IMR-90 (cell line): ENCODE measurements at regions not wholly inside any gene's neighbourhood (a gene's known extent, or its start where the extent isn't known, plus 50 kb on each side); places are given as distances from the start of the nearest gene placed in this dataset.

Experiments used
- ATAC-seq: fragments of 200-7000 bp; cut with Tn5 transposase; 2 replicates; pipeline ENCODE4 v1.9.1; 2020; ENCODE audit warnings: low read depth, mild to moderate bottlenecking, moderate library complexity
- BruUV-seq: library from RNA; stranded (reverse); fragments of 400-500 nt; replicated peaks from 2 replicates; lab custom pipeline; 2021; lab: Mats Ljungman, UMichigan
- CTCF ChIA-PET: fragments of 300-600 bp; formaldehyde crosslinking; extraction: SDS; loops from one replicate; lab custom pipeline; 2021; ENCODE audit warnings: antibody characterized with exemption; lab: Yijun Ruan, JAX
- POLR2A ChIA-PET: fragments of 300-600 bp; sonication (Branson Sonifier 250); formaldehyde crosslinking; loops from one replicate; lab custom pipeline; 2022; ENCODE audit warnings: antibody characterized with exemption; ENCODE audit not compliant: unreplicated experiment; lab: Charles Lee
- DNase-seq: peaks from one replicate; pipeline ENCODE4 v3.0.0; 2013
- H2AFZ ChIP-seq: replicated peaks from 2 replicates; pipeline ENCODE3; 2013; ENCODE audit warnings: low read length, mild to moderate bottlenecking; ENCODE audit not compliant: poor library complexity
- H2AK5ac ChIP-seq: 2 replicates; pipeline ENCODE4 v1.6.1; 2013; ENCODE audit warnings: low read depth, low read length, inconsistent platforms
- H2AK9ac ChIP-seq: replicated peaks from 2 replicates; pipeline ENCODE3; 2013; ENCODE audit warnings: mild to moderate bottlenecking, low read depth, low read length, moderate library complexity; ENCODE audit not compliant: poor library complexity
- H2BK120ac ChIP-seq: 2 replicates; pipeline ENCODE4 v1.6.1; 2013; ENCODE audit warnings: low read depth, low read length, inconsistent platforms
- H2BK15ac ChIP-seq: 3 replicates; pipeline ENCODE4 v1.6.1; 2013; ENCODE audit warnings: low read depth, low read length, inconsistent platforms
- H2BK20ac ChIP-seq: 2 replicates; pipeline ENCODE4 v1.6.1; 2013; ENCODE audit warnings: low read depth, mild to moderate bottlenecking, inconsistent platforms, low read length, moderate library complexity
- H2BK5ac ChIP-seq: 2 replicates; pipeline ENCODE4 v1.6.1; 2013; ENCODE audit warnings: mild to moderate bottlenecking, low read depth, low read length, inconsistent platforms; ENCODE audit not compliant: poor library complexity, severe bottlenecking
- H3K14ac ChIP-seq: replicated peaks from 2 replicates; pipeline ENCODE4 v1.6.1; 2013; ENCODE audit warnings: low read depth, low read length, inconsistent platforms
- H3K18ac ChIP-seq: 2 replicates; pipeline ENCODE4 v1.6.1; 2013; ENCODE audit warnings: low read depth, low read length, control low read depth
- H3K23ac ChIP-seq: 2 replicates; pipeline ENCODE4 v1.6.1; 2013; ENCODE audit warnings: low read depth, low read length, inconsistent platforms
- H3K27ac ChIP-seq: 2 replicates; pipeline ENCODE4 v1.5.1; 2013; ENCODE audit warnings: mild to moderate bottlenecking, control low read depth, low read length; ENCODE audit not compliant: insufficient read depth
- H3K27me3 ChIP-seq: 2 replicates; pipeline ENCODE4 v1.6.1; 2013; ENCODE audit warnings: low read length; ENCODE audit not compliant: control insufficient read depth, insufficient read depth
- H3K36me3 ChIP-seq: 2 replicates; pipeline ENCODE4 v1.6.1; 2013; ENCODE audit warnings: low read length, mixed read lengths; ENCODE audit not compliant: control insufficient read depth, insufficient read depth
- H3K4ac ChIP-seq: 2 replicates; pipeline ENCODE4 v1.6.1; 2013; ENCODE audit warnings: low read depth, low read length, inconsistent platforms
- H3K4me1 ChIP-seq: 2 replicates; pipeline ENCODE4 v1.6.1; 2013; ENCODE audit warnings: low read length, mixed read lengths; ENCODE audit not compliant: control insufficient read depth, insufficient read depth
- H3K4me2 ChIP-seq: 2 replicates; pipeline ENCODE4 v1.6.1; 2013; ENCODE audit warnings: low read depth, mild to moderate bottlenecking, control low read depth, low read length, moderate library complexity
- H3K4me3 ChIP-seq: 2 replicates; pipeline ENCODE4 v1.5.1; 2013; ENCODE audit warnings: low read depth, mild to moderate bottlenecking, control low read depth, low read length, moderate library complexity; ENCODE audit not compliant: insufficient read depth
- H3K56ac ChIP-seq: 2 replicates; pipeline ENCODE4 v1.6.1; 2013; ENCODE audit warnings: low read length, inconsistent platforms; ENCODE audit not compliant: insufficient read depth; ENCODE audit errors: extremely low read depth
- H3K79me1 ChIP-seq, 2 experiments: 2 replicates each; pipeline ENCODE4 v1.6.1; 2013; ENCODE audit warnings: low read length in 2 of 2, inconsistent platforms in 1 of 2, low read depth in 1 of 2
- H3K9ac ChIP-seq: 2 replicates; pipeline ENCODE4 v1.6.1; 2013; ENCODE audit warnings: low read depth, low read length, control low read depth
- H3K9me1 ChIP-seq: 2 replicates; pipeline ENCODE4 v1.6.1; 2013; ENCODE audit warnings: low read length, inconsistent platforms; ENCODE audit not compliant: insufficient read depth
- H3K9me3 ChIP-seq: 2 replicates; pipeline ENCODE4 v1.6.1; 2013; ENCODE audit warnings: low read length; ENCODE audit not compliant: control insufficient read depth, insufficient read depth
- H4K20me1 ChIP-seq: 2 replicates; pipeline ENCODE4 v1.6.1; 2013; ENCODE audit warnings: low read length, inconsistent platforms; ENCODE audit not compliant: insufficient read depth
- H4K5ac ChIP-seq: 2 replicates; pipeline ENCODE4 v1.6.1; 2013; ENCODE audit warnings: mild to moderate bottlenecking, low read depth, low read length, control low read depth
- H4K8ac ChIP-seq, 2 experiments: 2 replicates each; pipeline ENCODE4 v1.6.1; 2013; ENCODE audit warnings: low read depth in 2 of 2, low read length in 2 of 2, control low read depth in 1 of 2, inconsistent platforms in 1 of 2
- H4K91ac ChIP-seq: 2 replicates; pipeline ENCODE4 v1.6.1; 2013; ENCODE audit warnings: low read depth, low read length, inconsistent platforms; ENCODE audit not compliant: insufficient read depth
- BHLHE40 ChIP-seq: fragments of 150-350 bp; IDR thresholded peaks from 2 replicates; pipeline ENCODE4 v1.6.1; 2016; ENCODE audit warnings: mild to moderate bottlenecking, low read depth, low read length
- CHD1 ChIP-seq: IDR thresholded peaks from 2 replicates; pipeline ENCODE4 v1.6.1; 2012; ENCODE audit warnings: low read depth, low read length, improper control_type of control experiment
- CTCF ChIP-seq: conservative IDR thresholded peaks from 2 replicates; pipeline ENCODE4 v1.5.1; 2012; ENCODE audit warnings: mild to moderate bottlenecking, low read depth, low read length, improper control_type of control experiment
- FOS ChIP-seq: fragments of 150-350 bp; IDR thresholded peaks from 2 replicates; pipeline ENCODE4 v1.6.1; 2016; ENCODE audit warnings: low read depth, low read length
- MAZ ChIP-seq: IDR thresholded peaks from 2 replicates; pipeline ENCODE4 v1.6.1; 2012; ENCODE audit warnings: low read depth, mild to moderate bottlenecking, low read length, improper control_type of control experiment, moderate library complexity, borderline replicate concordance
- MXI1 ChIP-seq: IDR thresholded peaks from 2 replicates; pipeline ENCODE4 v1.6.1; 2012; ENCODE audit warnings: low read depth, mild to moderate bottlenecking, low read length, moderate library complexity, borderline replicate concordance
- RCOR1 ChIP-seq: IDR thresholded peaks from 2 replicates; pipeline ENCODE4 v1.6.1; 2012; ENCODE audit warnings: mild to moderate bottlenecking, low read length, improper control_type of control experiment; ENCODE audit not compliant: insufficient replicate concordance
- RFX5 ChIP-seq: IDR thresholded peaks from 2 replicates; pipeline ENCODE4 v1.8.0; 2012; ENCODE audit warnings: low read depth, mild to moderate bottlenecking, low read length, moderate library complexity
- WGBS, 2 experiments: methylation state at CpG; one replicate each; pipeline versions ENCODE4 v1.1.5 to v1.1.7; 2013; ENCODE audit warnings: missing lambda C conversion rate in 2 of 2; ENCODE audit not compliant: insufficient read length in 1 of 2; ENCODE audit errors: extremely low coverage in 2 of 2; 5-methylcytosine and 5-hydroxymethylcytosine counted together
- dilution Hi-C: fragments of 300-500 bp; cut with HindIII; formaldehyde crosslinking; loops from one replicate; pipeline ENCODE4 v1.14.3; 2018; ENCODE audit warnings: low sequenced_read_pairs; ENCODE audit not compliant: unreplicated experiment
- in situ Hi-C: fragments of 300-500 bp; cut with MboI; formaldehyde crosslinking; loops from 3 replicates; pipeline ENCODE4 v1.14.3; 2019; ENCODE audit warnings: low sequenced_read_pairs, inconsistent platforms, mixed read lengths
- intact Hi-C: fragments of 100-400 bp; cut with micrococcal nuclease; formaldehyde crosslinking; loops from 2 replicates; pipeline ENCODE4 v1.10.0; 2022
- TF ChIP-seq, protein P1 (sequence below): fragments of 150-350 bp; IDR thresholded peaks from 2 replicates; pipeline ENCODE4 v1.6.1; 2017; ENCODE audit warnings: mild to moderate bottlenecking, antibody characterized with exemption, low read length, low read depth
- TF ChIP-seq, protein P2 (sequence below): fragments of 150-350 bp; IDR thresholded peaks from 2 replicates; pipeline ENCODE4 v1.6.1; 2016; ENCODE audit warnings: low read depth, mild to moderate bottlenecking, low read length, moderate library complexity, borderline replicate concordance

GRCh38 chr2:19617257-19617848, 258.9 kb upstream of the OSR1 start:
- Histone ChIP-seq H4K20me1 (no peaks in the 10 kb centered on the region), H2AFZ (no peak overlapping the region), H4K5ac (no peak overlapping the region), H3K4me1 (no peaks in the 10 kb centered on the region), H3K9me1 (no peaks in the 10 kb centered on the region), H4K91ac (no peak overlapping the region), H3K9ac (no peak overlapping the region), H2AK5ac (no peak overlapping the region), H2BK15ac (no peak overlapping the region), H3K56ac (no peak overlapping the region), H3K36me3 (no peaks in the 10 kb centered on the region), H2BK20ac (no peak overlapping the region), H3K27ac (no peak overlapping the region), H3K23ac (no peak overlapping the region), H2AK9ac (no peak overlapping the region), H3K4ac (no peak overlapping the region), H3K4me3 (no peak overlapping the region), H3K4me2 (no peak overlapping the region), H3K79me1 (no peaks in the 10 kb centered on the region), H2BK5ac (no peak overlapping the region), H3K9me3 (peaks cover 11% of the 10 kb centered on the region; the same call in 1 of the 2 replicates), H2BK120ac (no peak overlapping the region), H4K8ac (no peak overlapping the region), H3K27me3 (no peaks in the 10 kb centered on the region), H3K18ac (no peak overlapping the region), H3K14ac (no peak overlapping the region; the same call in 1 of the 2 replicates)
- no TSS peak for BruUV-seq
- CTCF ChIA-PET, result no interaction called here
- no peak for DNase-seq
- TF ChIP-seq, protein P1, sequence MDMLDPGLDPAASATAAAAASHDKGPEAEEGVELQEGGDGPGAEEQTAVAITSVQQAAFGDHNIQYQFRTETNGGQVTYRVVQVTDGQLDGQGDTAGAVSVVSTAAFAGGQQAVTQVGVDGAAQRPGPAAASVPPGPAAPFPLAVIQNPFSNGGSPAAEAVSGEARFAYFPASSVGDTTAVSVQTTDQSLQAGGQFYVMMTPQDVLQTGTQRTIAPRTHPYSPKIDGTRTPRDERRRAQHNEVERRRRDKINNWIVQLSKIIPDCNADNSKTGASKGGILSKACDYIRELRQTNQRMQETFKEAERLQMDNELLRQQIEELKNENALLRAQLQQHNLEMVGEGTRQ, result no peak
- TF ChIP-seq RCOR1, result no peak
- no peak for TF ChIP-seq MXI1
- no peak for TF ChIP-seq BHLHE40
- TF ChIP-seq, protein P2, sequence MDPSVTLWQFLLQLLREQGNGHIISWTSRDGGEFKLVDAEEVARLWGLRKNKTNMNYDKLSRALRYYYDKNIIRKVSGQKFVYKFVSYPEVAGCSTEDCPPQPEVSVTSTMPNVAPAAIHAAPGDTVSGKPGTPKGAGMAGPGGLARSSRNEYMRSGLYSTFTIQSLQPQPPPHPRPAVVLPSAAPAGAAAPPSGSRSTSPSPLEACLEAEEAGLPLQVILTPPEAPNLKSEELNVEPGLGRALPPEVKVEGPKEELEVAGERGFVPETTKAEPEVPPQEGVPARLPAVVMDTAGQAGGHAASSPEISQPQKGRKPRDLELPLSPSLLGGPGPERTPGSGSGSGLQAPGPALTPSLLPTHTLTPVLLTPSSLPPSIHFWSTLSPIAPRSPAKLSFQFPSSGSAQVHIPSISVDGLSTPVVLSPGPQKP, result no peak
- no peak for TF ChIP-seq MAZ
- TF ChIP-seq CTCF, result no peak
- TF ChIP-seq CHD1, result no peak
- TF ChIP-seq FOS, result no peak
- TF ChIP-seq RFX5, result no peak
- POLR2A ChIA-PET, result no interaction called here
- dilution Hi-C loops (no loop called here), intact Hi-C loops (no loop called here), in situ Hi-C loops (no loop called here)
- ATAC-seq, result no peak
- WGBS, 2 experiments, result 80% methylated on average over 1 of the region's 1 CpG; no CpG with 5 or more reads in 1 of the 2 experiments
